ENCODE measurements at regions not wholly inside any gene's neighbourhood (a gene's known extent, or its start where the extent isn't known, plus 50 kb on each side); places are given as distances from the start of the nearest gene placed in this dataset.

- DNase-seq (no peak), ATAC-seq (no peak)
- H3K4me1 Mint-ChIP-seq (ENCODE audit: low read depth) = peaks cover 12% of the 10 kb centered on the region
- intact Hi-C loops (cut with micrococcal nuclease) = no loop called here
- TF ChIP-seq CTCF (IDR thresholded peaks at IDR 0.05) = no peak
- no peaks in the 10 kb centered on the region for H3K9me3 Mint-ChIP-seq
- H3K27ac Mint-ChIP-seq = no peak overlapping the region
- POLR2A ChIA-PET = no interaction called here
- H3K36me3 Mint-ChIP-seq (ENCODE audit: low read depth) = no peaks in the 10 kb centered on the region
- H3K4me3 Mint-ChIP-seq = no peak overlapping the region
- CTCF ChIA-PET = interaction anchor here (0.5 to 1.0 kb wide), 2 partner anchors 89 to 146 kb away, joined by 3 to 4 read pairs; no protein-coding TSS in a partner anchor
- peaks cover 8% of the 10 kb centered on the region for H3K27me3 Mint-ChIP-seq
These were observed 56.8 kb upstream of the ZFR start for GRCh38 chr5:32501071-32502002.

GRCh38 chr5:32500181-32500580, 55.6 kb upstream of the ZFR start:
- no peak for TF ChIP-seq CTCF (IDR thresholded peaks at IDR 0.05)
- CTCF ChIA-PET = interaction anchor here (1.1 to 4.8 kb wide), 2 partner anchors 86 to 90 kb away, joined by 3 to 32 read pairs; no protein-coding TSS in a partner anchor
- H3K27me3 Mint-ChIP-seq = peaks cover 8% of the 10 kb centered on the region
- ATAC-seq = no peak
- no peak overlapping the region for H3K27ac Mint-ChIP-seq
- H3K4me3 Mint-ChIP-seq = no peak overlapping the region
- no peak for DNase-seq
- H3K9me3 Mint-ChIP-seq = no peaks in the 10 kb centered on the region
- POLR2A ChIA-PET = interaction anchor here (0.6 kb wide), 1 partner anchor 71 kb away, joined by 4 read pairs; no protein-coding TSS in a partner anchor
- intact Hi-C loops (cut with micrococcal nuclease) = no loop called here
- H3K4me1 Mint-ChIP-seq (ENCODE audit: low read depth) = peaks cover 12% of the 10 kb centered on the region
- no peaks in the 10 kb centered on the region for H3K36me3 Mint-ChIP-seq (ENCODE audit: low read depth)

- intact Hi-C loops (cut with micrococcal nuclease) = no loop called here
- peak; percentile 70 for DNase-seq
- Mint-ChIP-seq H3K36me3 (ENCODE audit: low read depth) (no peaks in the 10 kb centered on the region), H3K4me1 (ENCODE audit: low read depth) (peaks cover 4% of the 10 kb centered on the region), H3K4me3 (no peak overlapping the region), H3K27me3 (peaks cover 3% of the 10 kb centered on the region), H3K9me3 (no peaks in the 10 kb centered on the region), H3K27ac (no peak overlapping the region)
- CTCF ChIA-PET = interaction anchor here (1.1 to 4.8 kb wide), 4 partner anchors 9 to 91 kb away, joined by 3 to 32 read pairs (median 5); partner anchors contain the start of gene SUB1
- TF ChIP-seq CTCF (IDR thresholded peaks at IDR 0.05) = no peak
- POLR2A ChIA-PET = no interaction called here
- peak; percentile 87 for ATAC-seq
These were observed 54.7 kb upstream of the ZFR start for GRCh38 chr5:32499261-32499660.

GRCh38 chr5:32498484-32498883, 53.9 kb upstream of the ZFR start:
- POLR2A ChIA-PET = no interaction called here
- Mint-ChIP-seq H3K4me1 (ENCODE audit: low read depth) (peaks cover 4% of the 10 kb centered on the region), H3K36me3 (ENCODE audit: low read depth) (no peaks in the 10 kb centered on the region), H3K27me3 (peaks cover 3% of the 10 kb centered on the region), H3K9me3 (no peaks in the 10 kb centered on the region), H3K4me3 (no peak overlapping the region), H3K27ac (no peak overlapping the region)
- DNase-seq (no peak), ATAC-seq (no peak)
- CTCF ChIA-PET = interaction anchor here (0.9 to 4.8 kb wide), 4 partner anchors 9 to 114 kb away, joined by 3 to 32 read pairs (median 5); partner anchors contain the start of gene SUB1
- intact Hi-C loops (cut with micrococcal nuclease) = no loop called here
- no peak for TF ChIP-seq CTCF (IDR thresholded peaks at IDR 0.05)

- H3K4me1 Mint-ChIP-seq (ENCODE audit: low read depth) = peaks cover 4% of the 10 kb centered on the region
These were observed 51.6 kb upstream of the ZFR start for GRCh38 chr5:32496104-32496503.

More at GRCh38 chr5:32496104-32496503, 51.6 kb upstream of the ZFR start:
- ATAC-seq (no peak), DNase-seq (no peak)
- POLR2A ChIA-PET = no interaction called here
- TF ChIP-seq CTCF (IDR thresholded peaks at IDR 0.05) = no peak
- no peaks in the 10 kb centered on the region for H3K36me3 Mint-ChIP-seq (ENCODE audit: low read depth)
- no peak overlapping the region for H3K4me3 Mint-ChIP-seq
- H3K9me3 Mint-ChIP-seq = no peaks in the 10 kb centered on the region
- H3K27ac Mint-ChIP-seq = no peak overlapping the region
- intact Hi-C loops (cut with micrococcal nuclease) = no loop called here
- H3K27me3 Mint-ChIP-seq = no peaks in the 10 kb centered on the region
- CTCF ChIA-PET = interaction anchor here (1.0 to 4.8 kb wide), 3 partner anchors 26 to 117 kb away, joined by 3 to 32 read pairs (median 3); no protein-coding TSS in a partner anchor
